ENCODE measurements at regions not wholly inside any gene's neighbourhood (a gene's known extent, or its start where the extent isn't known, plus 50 kb on each side); places are given as distances from the start of the nearest gene placed in this dataset.

DNA sequence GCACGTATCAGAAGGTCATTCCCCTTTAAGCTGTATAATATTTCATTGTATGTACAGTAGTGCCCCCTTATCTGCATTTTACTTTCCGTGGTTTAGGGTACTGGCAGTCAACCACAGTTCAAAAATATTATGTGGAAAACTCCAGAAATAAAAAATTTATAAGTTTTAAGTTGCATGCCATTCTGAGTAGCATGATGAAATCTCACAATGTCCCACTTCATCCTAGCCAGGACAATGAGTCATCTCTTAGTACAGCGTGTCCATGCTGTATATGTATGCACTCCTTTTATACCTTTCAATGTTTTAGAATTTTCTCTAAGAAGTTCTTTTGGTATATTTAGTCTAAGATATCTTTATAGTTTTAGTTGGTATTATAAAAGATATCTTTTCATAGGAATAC is 115.0 kb upstream of the HAND1 start:
- TF ChIP-seq, protein P1, sequence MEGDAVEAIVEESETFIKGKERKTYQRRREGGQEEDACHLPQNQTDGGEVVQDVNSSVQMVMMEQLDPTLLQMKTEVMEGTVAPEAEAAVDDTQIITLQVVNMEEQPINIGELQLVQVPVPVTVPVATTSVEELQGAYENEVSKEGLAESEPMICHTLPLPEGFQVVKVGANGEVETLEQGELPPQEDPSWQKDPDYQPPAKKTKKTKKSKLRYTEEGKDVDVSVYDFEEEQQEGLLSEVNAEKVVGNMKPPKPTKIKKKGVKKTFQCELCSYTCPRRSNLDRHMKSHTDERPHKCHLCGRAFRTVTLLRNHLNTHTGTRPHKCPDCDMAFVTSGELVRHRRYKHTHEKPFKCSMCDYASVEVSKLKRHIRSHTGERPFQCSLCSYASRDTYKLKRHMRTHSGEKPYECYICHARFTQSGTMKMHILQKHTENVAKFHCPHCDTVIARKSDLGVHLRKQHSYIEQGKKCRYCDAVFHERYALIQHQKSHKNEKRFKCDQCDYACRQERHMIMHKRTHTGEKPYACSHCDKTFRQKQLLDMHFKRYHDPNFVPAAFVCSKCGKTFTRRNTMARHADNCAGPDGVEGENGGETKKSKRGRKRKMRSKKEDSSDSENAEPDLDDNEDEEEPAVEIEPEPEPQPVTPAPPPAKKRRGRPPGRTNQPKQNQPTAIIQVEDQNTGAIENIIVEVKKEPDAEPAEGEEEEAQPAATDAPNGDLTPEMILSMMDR (IDR thresholded peaks at IDR 0.05; ENCODE audit: insufficient read depth, low read depth, low read length): no peak
- no peak for TF ChIP-seq EZH2 (IDR thresholded peaks at IDR 0.05; ENCODE audit: insufficient read depth, low read length)
